ENCODE measurements at regions not wholly inside any gene's neighbourhood (a gene's known extent, or its start where the extent isn't known, plus 50 kb on each side); places are given as distances from the start of the nearest gene placed in this dataset.

- POLR2A ChIA-PET (ENCODE audit: low non-redundant PET), result no interaction called here
- CTCF ChIA-PET, result no interaction called here
- TF ChIP-seq CTCF (conservative IDR thresholded peaks at IDR 0.05; ENCODE audit: low read depth), result no peak
Measured at GRCh38 chr5:75002271-75002670, 50.1 kb downstream of the GCNT4 start.

GRCh38 chr5:74995926-74996325, 56.4 kb downstream of the GCNT4 start:
- TF ChIP-seq CTCF (conservative IDR thresholded peaks at IDR 0.05; ENCODE audit: low read depth), result no peak
- ChIA-PET POLR2A (ENCODE audit: low non-redundant PET) (no interaction called here), CTCF (interaction anchor here (0.6 kb wide), 1 partner anchor 614 kb away, joined by 3 read pairs; no protein-coding TSS in a partner anchor)
- no peak overlapping the region for H3K27ac ChIP-seq
- no peak for DNase-seq (ENCODE audit: low spot score)

More at GRCh38 chr5:75002271-75002670, 50.1 kb downstream of the GCNT4 start:
- H3K27ac ChIP-seq, result no peak overlapping the region
- no peak for DNase-seq (ENCODE audit: low spot score)

- DNase-seq (ENCODE audit: low spot score), result no peak
- no peak overlapping the region for H3K27ac ChIP-seq
- ChIA-PET POLR2A (ENCODE audit: low non-redundant PET) (no interaction called here), CTCF (no interaction called here)
- no peak for TF ChIP-seq CTCF (conservative IDR thresholded peaks at IDR 0.05; ENCODE audit: low read depth)
Measured at GRCh38 chr5:74994826-74995225, 57.5 kb downstream of the GCNT4 start.

DNA sequence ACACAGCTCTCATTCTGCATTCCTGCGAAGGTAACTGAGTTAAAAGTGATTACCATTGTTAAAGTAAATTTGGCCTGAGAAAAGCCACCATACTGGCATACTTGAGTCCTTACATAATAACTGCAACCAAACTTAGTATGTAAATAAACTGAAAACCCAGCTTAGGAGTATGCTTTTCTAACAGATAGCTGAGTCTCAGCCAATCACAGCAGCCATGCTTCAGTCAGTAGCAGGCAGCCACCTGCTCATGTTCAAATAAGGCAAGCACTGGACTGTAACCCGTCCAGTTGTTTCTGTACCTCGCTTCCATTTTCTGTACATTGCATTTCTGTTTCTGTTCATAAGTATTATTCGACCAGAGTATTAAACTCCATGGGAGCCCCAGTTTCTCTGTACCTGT, 58.6 kb downstream of the GCNT4 start:
- CTCF ChIA-PET, result interaction anchor here (0.7 kb wide), 2 partner anchors 66 to 198 kb away, joined by 3 read pairs; no protein-coding TSS in a partner anchor
- H3K27ac ChIP-seq, result no peak overlapping the region
- POLR2A ChIA-PET (ENCODE audit: low non-redundant PET), result no interaction called here
- no peak for DNase-seq (ENCODE audit: low spot score)
- TF ChIP-seq CTCF (conservative IDR thresholded peaks at IDR 0.05; ENCODE audit: low read depth), result no peak

- DNase-seq (ENCODE audit: low spot score), result peak; percentile 45
- ChIA-PET CTCF (no interaction called here), POLR2A (ENCODE audit: low non-redundant PET) (no interaction called here)
- no peak for TF ChIP-seq CTCF (conservative IDR thresholded peaks at IDR 0.05; ENCODE audit: low read depth)
- H3K27ac ChIP-seq, result no peak overlapping the region
Measured at GRCh38 chr5:74992791-74993190, 59.6 kb downstream of the GCNT4 start.

- TF ChIP-seq CTCF (conservative IDR thresholded peaks at IDR 0.05; ENCODE audit: low read depth), result no peak
- no peak for DNase-seq (ENCODE audit: low spot score)
- POLR2A ChIA-PET (ENCODE audit: low non-redundant PET), result interaction anchor here (0.8 kb wide), 1 partner anchor 28 kb away, joined by 3 read pairs; no protein-coding TSS in a partner anchor
- CTCF ChIA-PET, result no interaction called here
- H3K27ac ChIP-seq, result no peak overlapping the region
Measured at GRCh38 chr5:74991522-74991921, 60.8 kb downstream of the GCNT4 start.

- POLR2A ChIA-PET (ENCODE audit: low non-redundant PET), result no interaction called here
- no peak for TF ChIP-seq CTCF (conservative IDR thresholded peaks at IDR 0.05; ENCODE audit: low read depth)
- no peak for DNase-seq (ENCODE audit: low spot score)
- no peak overlapping the region for H3K27ac ChIP-seq
- CTCF ChIA-PET, result no interaction called here
Measured at GRCh38 chr5:74990194-74990593, 62.2 kb downstream of the GCNT4 start.

Measured in RWPE1 (cell line).